ENCODE measurements at regions not wholly inside any gene's neighbourhood (a gene's known extent, or its start where the extent isn't known, plus 50 kb on each side); places are given as distances from the start of the nearest gene placed in this dataset.

DNA sequence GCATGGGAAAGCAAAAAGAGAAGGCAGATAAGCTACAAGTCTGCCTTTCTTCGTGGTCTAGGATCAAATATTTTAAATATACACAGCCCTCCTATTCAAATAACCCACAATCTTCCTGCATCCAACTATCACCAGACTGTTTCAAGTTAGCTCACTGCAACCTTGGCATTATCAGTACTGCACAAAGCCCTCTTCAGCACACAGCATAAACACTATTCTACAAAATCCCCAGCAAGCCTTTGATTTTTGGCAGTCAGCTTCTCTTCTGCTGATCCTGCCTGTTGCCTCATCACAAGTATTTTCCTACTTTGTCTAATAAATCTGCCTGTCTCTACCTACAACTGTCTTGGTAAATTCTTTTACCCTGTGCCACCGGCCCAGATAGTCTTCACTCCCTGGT, 142.9 kb downstream of the COX7C start:
- no peak for DNase-seq (ENCODE audit: low spot score in 2 of 2)
- 63 to 70% methylated on average over 2 of the region's 2 CpGs for WGBS, 2 donors
- TF ChIP-seq, protein P1, sequence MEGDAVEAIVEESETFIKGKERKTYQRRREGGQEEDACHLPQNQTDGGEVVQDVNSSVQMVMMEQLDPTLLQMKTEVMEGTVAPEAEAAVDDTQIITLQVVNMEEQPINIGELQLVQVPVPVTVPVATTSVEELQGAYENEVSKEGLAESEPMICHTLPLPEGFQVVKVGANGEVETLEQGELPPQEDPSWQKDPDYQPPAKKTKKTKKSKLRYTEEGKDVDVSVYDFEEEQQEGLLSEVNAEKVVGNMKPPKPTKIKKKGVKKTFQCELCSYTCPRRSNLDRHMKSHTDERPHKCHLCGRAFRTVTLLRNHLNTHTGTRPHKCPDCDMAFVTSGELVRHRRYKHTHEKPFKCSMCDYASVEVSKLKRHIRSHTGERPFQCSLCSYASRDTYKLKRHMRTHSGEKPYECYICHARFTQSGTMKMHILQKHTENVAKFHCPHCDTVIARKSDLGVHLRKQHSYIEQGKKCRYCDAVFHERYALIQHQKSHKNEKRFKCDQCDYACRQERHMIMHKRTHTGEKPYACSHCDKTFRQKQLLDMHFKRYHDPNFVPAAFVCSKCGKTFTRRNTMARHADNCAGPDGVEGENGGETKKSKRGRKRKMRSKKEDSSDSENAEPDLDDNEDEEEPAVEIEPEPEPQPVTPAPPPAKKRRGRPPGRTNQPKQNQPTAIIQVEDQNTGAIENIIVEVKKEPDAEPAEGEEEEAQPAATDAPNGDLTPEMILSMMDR (IDR thresholded peaks at IDR 0.05), result no peak
- no peak for TF ChIP-seq POLR2A (IDR thresholded peaks at IDR 0.05)
- no peak overlapping the region for H3K4me3 ChIP-seq (ENCODE audit: low read depth, poor library complexity, severe bottlenecking)
- intact Hi-C loops (cut with DNase I; ENCODE audit: low total_unique reads), result no loop called here

DNA sequence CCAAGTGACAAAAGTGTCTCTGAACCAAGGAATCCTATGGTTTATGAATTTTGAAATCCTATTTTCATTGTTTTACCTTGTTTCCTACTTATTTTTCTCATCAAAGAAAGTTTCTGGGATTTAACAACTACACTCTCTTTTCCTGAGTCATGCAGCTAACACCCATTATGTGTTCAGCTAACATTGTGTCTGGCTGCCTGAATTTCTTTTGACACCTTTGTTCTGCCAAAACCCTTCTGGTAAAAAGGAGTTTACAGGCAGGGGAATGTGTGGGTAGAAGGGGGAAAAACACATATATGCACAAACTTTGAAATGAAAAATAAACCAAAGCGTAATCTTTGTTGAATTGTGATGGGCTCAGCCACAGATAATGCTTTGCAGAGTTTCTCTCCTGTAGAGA, 146.2 kb downstream of the COX7C start:
- WGBS, 2 donors, result 65 to 77% methylated on average over 1 of the region's 1 CpG
- no peak for TF ChIP-seq POLR2A (IDR thresholded peaks at IDR 0.05)
- TF ChIP-seq, protein P1 (IDR thresholded peaks at IDR 0.05), result no peak
- intact Hi-C loops (cut with DNase I; ENCODE audit: low total_unique reads), result no loop called here
- H3K4me3 ChIP-seq (ENCODE audit: low read depth, poor library complexity, severe bottlenecking), result no peak overlapping the region
- DNase-seq (ENCODE audit: low spot score in 2 of 2), result no peak

DNA sequence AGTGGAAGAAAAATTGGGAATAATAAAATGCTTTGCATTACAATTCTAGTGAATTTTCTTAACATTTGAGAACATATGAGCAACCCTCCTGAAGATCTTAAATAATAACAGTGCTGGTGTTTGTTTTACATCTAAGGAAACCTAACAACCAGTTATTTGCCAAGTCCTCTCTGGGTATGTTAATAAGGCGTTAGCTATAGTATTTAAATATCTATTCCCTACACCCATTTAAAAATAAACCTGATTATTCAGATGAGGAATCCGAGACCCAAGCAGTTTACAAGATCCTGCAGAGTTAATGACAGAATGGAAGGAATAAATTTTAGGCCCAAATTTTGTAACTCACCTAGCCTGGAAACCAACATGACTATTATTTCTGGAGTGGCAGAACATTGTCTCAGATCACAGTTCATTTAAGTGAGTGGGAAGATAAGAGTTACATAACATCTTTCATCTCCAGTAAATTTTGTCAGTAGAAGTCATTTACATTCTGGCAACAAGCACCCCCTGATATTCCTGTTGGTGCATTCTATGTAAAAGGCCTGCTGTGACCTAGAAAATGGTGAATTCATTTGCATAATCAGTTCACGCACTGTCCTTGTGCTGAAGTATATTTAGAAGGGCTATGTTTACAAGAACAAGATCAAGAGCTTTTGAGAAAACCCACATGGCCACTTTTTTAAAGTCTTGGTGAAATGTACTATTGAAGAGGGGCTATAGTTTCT, 148.2 kb downstream of the COX7C start:
- 55 to 76% methylated on average over 3 of the region's 3 CpGs for WGBS, 2 donors

DNA sequence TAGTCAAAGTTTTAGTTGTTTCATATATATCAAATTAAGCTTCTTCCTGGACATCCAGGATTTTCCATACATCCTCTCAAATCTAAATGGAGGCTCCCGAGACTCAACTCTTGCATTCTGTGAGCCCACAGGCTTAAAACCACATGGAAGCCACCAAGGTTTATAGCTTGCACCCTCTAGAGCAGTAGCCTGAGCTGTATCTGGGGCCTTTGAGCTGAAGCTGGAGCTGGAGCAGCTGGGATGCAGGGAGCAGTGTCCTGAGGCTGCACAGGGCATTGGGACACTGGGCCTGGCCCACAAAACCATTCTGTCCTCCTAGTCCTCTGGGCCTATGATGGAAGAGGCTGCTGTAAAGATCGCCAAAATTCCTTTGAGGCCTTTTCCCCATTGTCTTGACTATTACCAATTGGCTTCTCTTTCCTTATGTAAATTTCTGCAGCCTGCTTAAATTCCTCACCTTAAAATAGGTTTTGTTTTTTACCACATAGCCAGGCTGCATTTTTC, 151.0 kb downstream of the COX7C start:
- H3K4me3 ChIP-seq (ENCODE audit: low read depth, poor library complexity, severe bottlenecking), result no peak overlapping the region
- TF ChIP-seq, protein P1 (IDR thresholded peaks at IDR 0.05), result no peak
- 85 to 93% methylated on average over 2 of the region's 2 CpGs for WGBS, 2 donors
- intact Hi-C loops (cut with DNase I; ENCODE audit: low total_unique reads), result no loop called here
- DNase-seq (ENCODE audit: low spot score in 2 of 2), result no peak

More for the DNA sequence above, 148.2 kb downstream of the COX7C start:
- DNase-seq (ENCODE audit: low spot score in 2 of 2), result no peak
- intact Hi-C loops (cut with DNase I; ENCODE audit: low total_unique reads), result no loop called here
- H3K4me3 ChIP-seq (ENCODE audit: low read depth, poor library complexity, severe bottlenecking), result no peak overlapping the region
- TF ChIP-seq, protein P1 (IDR thresholded peaks at IDR 0.05), result no peak
- TF ChIP-seq POLR2A (IDR thresholded peaks at IDR 0.05), result no peak

DNA sequence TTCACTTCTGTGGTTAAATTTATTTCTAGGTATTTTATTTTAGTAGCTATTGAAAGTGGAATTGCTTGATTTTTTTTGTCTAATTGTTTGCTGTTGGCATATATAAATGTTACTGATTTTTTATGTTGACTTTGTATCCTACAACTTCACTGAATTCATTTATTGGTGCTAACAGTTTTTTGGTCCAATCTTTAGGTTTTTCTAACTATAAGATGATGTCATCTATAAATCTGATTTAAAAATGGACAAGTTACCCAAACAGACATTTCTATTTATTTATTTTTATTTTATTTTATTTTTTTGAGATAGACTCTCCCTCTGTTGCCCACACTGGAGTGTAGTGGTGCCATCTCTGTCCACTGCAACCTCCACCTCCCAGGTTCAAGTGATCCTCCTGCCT, 162.3 kb downstream of the COX7C start:
- intact Hi-C loops (cut with DNase I; ENCODE audit: low total_unique reads), result no loop called here
- TF ChIP-seq, protein P1 (IDR thresholded peaks at IDR 0.05), result no peak
- TF ChIP-seq POLR2A (IDR thresholded peaks at IDR 0.05), result no peak
- no peak overlapping the region for H3K4me3 ChIP-seq (ENCODE audit: low read depth, poor library complexity, severe bottlenecking)
- no peak for DNase-seq (ENCODE audit: low spot score in 2 of 2)

DNA sequence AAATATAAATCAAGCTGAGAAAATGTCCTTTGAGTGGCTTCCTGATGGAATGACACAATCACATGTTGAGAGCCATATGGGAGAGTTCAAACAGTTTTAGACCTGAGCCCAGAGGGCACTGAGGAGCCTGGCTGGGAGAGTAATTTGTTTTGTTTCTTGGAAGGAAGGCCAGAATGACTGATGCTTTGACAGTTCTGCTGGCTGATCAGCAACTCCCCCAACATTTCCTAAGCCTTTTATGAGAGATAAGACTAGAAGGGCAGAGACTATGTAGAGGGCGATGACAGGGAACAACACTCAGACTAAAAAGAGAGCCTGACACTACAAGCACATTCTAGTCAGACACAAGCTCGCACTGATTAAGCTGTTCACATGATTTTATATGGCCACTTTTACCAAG, 169.2 kb downstream of the COX7C start:
- intact Hi-C loops (cut with DNase I; ENCODE audit: low total_unique reads), result no loop called here
- no peak for DNase-seq (ENCODE audit: low spot score in 2 of 2)
- H3K4me3 ChIP-seq (ENCODE audit: low read depth, poor library complexity, severe bottlenecking), result no peak overlapping the region
- TF ChIP-seq, protein P1 (IDR thresholded peaks at IDR 0.05), result no peak
- no peak for TF ChIP-seq POLR2A (IDR thresholded peaks at IDR 0.05)
- WGBS, 2 donors, result 24 to 41% methylated on average over 2 of the region's 2 CpGs

Measured in lower leg skin (tissue), 4 donors.